GM19452 (cell line): ENCODE measurements at regions not wholly inside any gene's neighbourhood (a gene's known extent, or its start where the extent isn't known, plus 50 kb on each side); places are given as distances from the start of the nearest gene placed in this dataset.

ENCODE experiments used
- ATAC-seq: cut with Tn5 transposase; IDR thresholded peaks from one replicate; pipeline ENCODE4 v1.9.1; 2021; ENCODE audit not compliant: unreplicated experiment

- no peak for ATAC-seq
Measured at GRCh38 chr2:9793156-9793917, 49.9 kb upstream of the TAF1B start.
